Gastroesophageal sphincter (tissue), 3 donors: ENCODE measurements at regions not wholly inside any gene's neighbourhood (a gene's known extent, or its start where the extent isn't known, plus 50 kb on each side); places are given as distances from the start of the nearest gene placed in this dataset.

Source experiments
- CTCF ChIP-seq, 4 experiments: fragments of 200-600 bp in 2 of 4; fragments of 450-650 bp in 2 of 4; sonication (generic) in 1 of 4; IDR thresholded peaks; one replicate each; pipeline ENCODE4 v1.5.1; 2017 to 2019; ENCODE audit warnings: antibody characterized with exemption in 4 of 4, mild to moderate bottlenecking in 2 of 4, moderate library complexity in 2 of 4
- EP300 ChIP-seq: sonication (generic); formaldehyde crosslinking; IDR thresholded peaks from one replicate; pipeline ENCODE4 v1.6.1; 2017; ENCODE audit warnings: antibody characterized with exemption, mild to moderate bottlenecking
- POLR2A ChIP-seq, 2 donors: fragments of 450-650 bp; IDR thresholded peaks; one replicate each; pipeline ENCODE4 v1.6.1; 2017; ENCODE audit warnings: antibody characterized with exemption in 2 of 2, mild to moderate bottlenecking in 2 of 2, moderate library complexity in 1 of 2
- POLR2AphosphoS5 ChIP-seq: sonication (generic); formaldehyde crosslinking; IDR thresholded peaks from one replicate; pipeline ENCODE4 v1.6.1; 2017; ENCODE audit warnings: antibody characterized with exemption

GRCh38 chr4:135672202-135672601 lies 1470.6 kb upstream of the PABPC4L start:
- no peak for TF ChIP-seq EP300
- TF ChIP-seq POLR2A (IDR thresholded peaks at IDR 0.05), result no peak
- no peak for TF ChIP-seq POLR2AphosphoS5
- no peak for TF ChIP-seq CTCF (IDR thresholded peaks at IDR 0.05)
